ENCODE measurements at regions not wholly inside any gene's neighbourhood (a gene's known extent, or its start where the extent isn't known, plus 50 kb on each side); places are given as distances from the start of the nearest gene placed in this dataset.
"Not testable (repeated sequence)": the region's sequence is repeated elsewhere in the genome, so short reads cannot be mapped to it uniquely, and the experiment has no call there.

GRCh38 chr6:81515562-81516453 is 236.7 kb downstream of the TENT5A start:
- Histone ChIP-seq H3K27ac (ENCODE audit: low read depth in 2 of 2, low read length in 1 of 2) (no peak overlapping the region), H4K20me1 (ENCODE audit: insufficient read depth) (no peaks in the 10 kb centered on the region), H3K36me3 (replicated peaks in 1 of 2; ENCODE audit: control insufficient read depth in 1 of 2, insufficient read depth in 2 of 2, low read length in 1 of 2) (no peaks in the 10 kb centered on the region), H3K9me2 (no peaks in the 10 kb centered on the region), H3F3A (replicated peaks; ENCODE audit: insufficient read depth) (no peaks in the 10 kb centered on the region), H3K4me2 (no peak overlapping the region), H3K9ac (no peak overlapping the region), H3K79me2 (ENCODE audit: insufficient read depth) (no peaks in the 10 kb centered on the region; the same call in 1 of the 2 replicates), H3K9me3 (no peaks in the 10 kb centered on the region), H3K4me3 (ENCODE audit: low read depth in 2 of 2, low read length in 1 of 2) (no peak overlapping the region), H2AFZ (ENCODE audit: low read depth) (no peak overlapping the region), H3K4me1 (ENCODE audit: control insufficient read depth in 1 of 2, insufficient read depth in 2 of 2, low read depth in 1 of 2, low read length in 1 of 2) (no peaks in the 10 kb centered on the region), H3K27me3 (ENCODE audit: insufficient read depth) (no peaks in the 10 kb centered on the region)
- WGBS (ENCODE audit: low lambda C conversion rate): 54% methylated on average over 7 of the region's 7 CpGs
- TF ChIP-seq RFX5 (IDR thresholded peaks at IDR 0.05; ENCODE audit: low read length) (no peak), NRF1 (IDR thresholded peaks at IDR 0.05; ENCODE audit: low read depth, low read length) (no peak), FOSL2 (IDR thresholded peaks at IDR 0.05; ENCODE audit: borderline replicate concordance, low read depth) (no peak), MEF2A (IDR thresholded peaks at IDR 0.05; ENCODE audit: borderline replicate concordance, low read depth) (no peak), EP300 (IDR thresholded peaks at IDR 0.05; ENCODE audit: borderline replicate concordance in 1 of 2, low read depth in 1 of 2, low read length in 1 of 2) (no peak), ZBTB33 (IDR thresholded peaks at IDR 0.05; ENCODE audit: borderline replicate concordance, low read depth) (no peak), GATA2 (CRISPR knock-in tag; IDR thresholded peaks at IDR 0.05) (no peak), ELF1 (IDR thresholded peaks at IDR 0.05) (no peak), USF1 (IDR thresholded peaks at IDR 0.05; ENCODE audit: borderline replicate concordance, low read depth) (no peak), YY1 (IDR thresholded peaks at IDR 0.05; ENCODE audit: low read depth) (no peak), CHD2 (IDR thresholded peaks at IDR 0.05; ENCODE audit: low read length, partially characterized antibody) (no peak)
- no peak for DNase-seq
- ChIA-PET POLR2A (no interaction called here), CTCF (no interaction called here)

- CTCF ChIA-PET: not testable (repeated sequence)
These were observed 238.3 kb downstream of the TENT5A start for GRCh38 chr6:81514195-81514594.

More at GRCh38 chr6:81514195-81514594, 238.3 kb downstream of the TENT5A start:
- H3K9me3 ChIP-seq; H4K20me1 ChIP-seq (ENCODE audit: insufficient read depth); H3K27ac ChIP-seq (ENCODE audit: low read depth in 2 of 2, low read length in 1 of 2); H3K4me1 ChIP-seq (ENCODE audit: control insufficient read depth in 1 of 2, insufficient read depth in 2 of 2, low read depth in 1 of 2, low read length in 1 of 2); H3K4me2 ChIP-seq; H3K27me3 ChIP-seq (ENCODE audit: insufficient read depth); H3F3A ChIP-seq (replicated peaks; ENCODE audit: insufficient read depth); H2AFZ ChIP-seq (ENCODE audit: low read depth); H3K9me2 ChIP-seq; H3K79me2 ChIP-seq (ENCODE audit: insufficient read depth); H3K9ac ChIP-seq; H3K36me3 ChIP-seq (replicated peaks in 1 of 2; ENCODE audit: control insufficient read depth in 1 of 2, insufficient read depth in 2 of 2, low read length in 1 of 2); POLR2A ChIA-PET; DNase-seq; H3K4me3 ChIP-seq (ENCODE audit: low read depth in 2 of 2, low read length in 1 of 2): not testable (repeated sequence)
- WGBS (ENCODE audit: low lambda C conversion rate): 62% methylated on average over 4 of the region's 4 CpGs
